ENCODE measurements at regions not wholly inside any gene's neighbourhood (a gene's known extent, or its start where the extent isn't known, plus 50 kb on each side); places are given as distances from the start of the nearest gene placed in this dataset.

DNA sequence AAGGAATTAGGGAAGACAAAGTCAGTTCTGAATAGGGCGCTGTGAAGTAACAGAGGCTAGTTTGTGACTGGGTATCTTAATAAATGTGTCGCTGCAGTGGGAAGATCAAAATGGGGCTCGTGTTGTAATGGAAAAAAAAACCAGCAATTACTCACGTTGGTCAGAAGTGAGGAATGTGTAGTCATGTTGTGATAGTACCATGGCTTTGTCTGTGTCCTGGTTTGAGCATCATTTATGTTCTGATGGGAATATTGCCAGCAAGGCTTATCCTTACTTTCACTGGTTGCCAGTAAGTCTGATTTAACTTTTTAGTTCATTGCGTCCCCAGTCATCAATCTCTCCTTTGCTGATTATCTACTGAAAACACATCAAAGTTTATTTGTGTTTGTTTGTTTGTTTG, 467.6 kb downstream of the NYAP2 start:
- intact Hi-C loops (cut with micrococcal nuclease) = no loop called here
- CTCF ChIA-PET = no interaction called here
- Mint-ChIP-seq H3K27me3 (ENCODE audit: insufficient read depth, unreplicated experiment) (no peaks in the 10 kb centered on the region), H3K9me3 (ENCODE audit: unreplicated experiment) (no peaks in the 10 kb centered on the region), H3K27ac (ENCODE audit: low read depth, unreplicated experiment) (no peak overlapping the region), H3K4me3 (ENCODE audit: unreplicated experiment) (no peak overlapping the region), H3K36me3 (ENCODE audit: insufficient read depth, unreplicated experiment) (no peaks in the 10 kb centered on the region), H3K4me1 (ENCODE audit: insufficient read depth, unreplicated experiment) (no peaks in the 10 kb centered on the region)
- BruUV-seq (replicated peaks) = no TSS peak
- TF ChIP-seq, protein P1, sequence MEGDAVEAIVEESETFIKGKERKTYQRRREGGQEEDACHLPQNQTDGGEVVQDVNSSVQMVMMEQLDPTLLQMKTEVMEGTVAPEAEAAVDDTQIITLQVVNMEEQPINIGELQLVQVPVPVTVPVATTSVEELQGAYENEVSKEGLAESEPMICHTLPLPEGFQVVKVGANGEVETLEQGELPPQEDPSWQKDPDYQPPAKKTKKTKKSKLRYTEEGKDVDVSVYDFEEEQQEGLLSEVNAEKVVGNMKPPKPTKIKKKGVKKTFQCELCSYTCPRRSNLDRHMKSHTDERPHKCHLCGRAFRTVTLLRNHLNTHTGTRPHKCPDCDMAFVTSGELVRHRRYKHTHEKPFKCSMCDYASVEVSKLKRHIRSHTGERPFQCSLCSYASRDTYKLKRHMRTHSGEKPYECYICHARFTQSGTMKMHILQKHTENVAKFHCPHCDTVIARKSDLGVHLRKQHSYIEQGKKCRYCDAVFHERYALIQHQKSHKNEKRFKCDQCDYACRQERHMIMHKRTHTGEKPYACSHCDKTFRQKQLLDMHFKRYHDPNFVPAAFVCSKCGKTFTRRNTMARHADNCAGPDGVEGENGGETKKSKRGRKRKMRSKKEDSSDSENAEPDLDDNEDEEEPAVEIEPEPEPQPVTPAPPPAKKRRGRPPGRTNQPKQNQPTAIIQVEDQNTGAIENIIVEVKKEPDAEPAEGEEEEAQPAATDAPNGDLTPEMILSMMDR (IDR thresholded peaks at IDR 0.05; ENCODE audit: unreplicated experiment) = no peak
- POLR2A ChIA-PET = no interaction called here
- DNase-seq (ENCODE audit: unreplicated experiment) = no peak

DNA sequence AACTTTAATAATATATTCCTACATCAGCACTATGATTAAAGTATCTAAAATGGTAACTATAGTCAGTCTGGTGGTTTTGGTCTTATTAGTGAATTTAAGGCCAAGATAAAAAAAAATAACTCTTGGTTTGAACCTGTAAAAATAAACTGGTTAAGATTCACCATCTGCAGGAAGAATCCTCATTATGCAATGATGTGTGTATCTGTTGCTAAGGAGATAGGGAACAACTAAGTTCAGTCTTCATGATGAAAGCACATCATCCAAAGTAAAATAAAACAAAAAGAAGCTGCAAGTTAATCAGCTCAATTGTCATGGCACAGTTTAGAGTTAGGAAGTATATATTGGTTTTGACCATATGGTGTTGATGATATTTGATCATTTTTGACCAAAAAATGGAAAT, 466.0 kb downstream of the NYAP2 start:
- intact Hi-C loops (cut with micrococcal nuclease) = no loop called here
- no peaks in the 10 kb centered on the region for H3K36me3 Mint-ChIP-seq (ENCODE audit: insufficient read depth, unreplicated experiment)
- H3K9me3 Mint-ChIP-seq (ENCODE audit: unreplicated experiment) = no peaks in the 10 kb centered on the region
- POLR2A ChIA-PET = no interaction called here
- no peaks in the 10 kb centered on the region for H3K4me1 Mint-ChIP-seq (ENCODE audit: insufficient read depth, unreplicated experiment)
- no peak for DNase-seq (ENCODE audit: unreplicated experiment)
- TF ChIP-seq, protein P1 (IDR thresholded peaks at IDR 0.05; ENCODE audit: unreplicated experiment) = no peak
- H3K27ac Mint-ChIP-seq (ENCODE audit: low read depth, unreplicated experiment) = no peak overlapping the region
- CTCF ChIA-PET = interaction anchor here (0.6 kb wide), 1 partner anchor 200 kb away, joined by 3 read pairs; no protein-coding TSS in a partner anchor
- H3K27me3 Mint-ChIP-seq (ENCODE audit: insufficient read depth, unreplicated experiment) = no peaks in the 10 kb centered on the region
- no TSS peak for BruUV-seq (replicated peaks)
- no peak overlapping the region for H3K4me3 Mint-ChIP-seq (ENCODE audit: unreplicated experiment)

DNA sequence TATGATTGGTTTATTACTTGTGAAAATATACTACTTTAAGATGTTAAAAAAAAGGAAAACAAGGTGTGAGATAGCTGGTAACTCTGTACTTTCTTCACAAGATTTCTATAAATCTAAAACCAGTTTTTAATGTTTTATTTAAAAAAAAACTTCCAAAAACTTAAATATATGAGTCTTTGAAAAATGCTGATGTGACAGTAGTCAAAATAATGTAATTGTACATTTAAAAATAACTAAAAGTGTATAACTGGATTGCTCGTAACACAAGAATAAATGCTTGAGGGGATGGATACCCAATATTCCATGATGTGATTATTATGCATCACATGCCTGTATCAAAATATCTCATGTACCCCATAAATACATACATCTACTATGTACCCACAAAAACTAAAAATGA, 464.9 kb downstream of the NYAP2 start:
- intact Hi-C loops (cut with micrococcal nuclease) = no loop called here
- H3K9me3 Mint-ChIP-seq (ENCODE audit: unreplicated experiment) = no peaks in the 10 kb centered on the region
- TF ChIP-seq, protein P1 (IDR thresholded peaks at IDR 0.05; ENCODE audit: unreplicated experiment) = no peak
- no peaks in the 10 kb centered on the region for H3K4me1 Mint-ChIP-seq (ENCODE audit: insufficient read depth, unreplicated experiment)
- DNase-seq (ENCODE audit: unreplicated experiment) = no peak
- BruUV-seq (replicated peaks) = no TSS peak
- H3K27ac Mint-ChIP-seq (ENCODE audit: low read depth, unreplicated experiment) = no peak overlapping the region
- H3K4me3 Mint-ChIP-seq (ENCODE audit: unreplicated experiment) = no peak overlapping the region
- CTCF ChIA-PET = interaction anchor here (1.2 kb wide), 1 partner anchor 195 kb away, joined by 3 read pairs; no protein-coding TSS in a partner anchor
- POLR2A ChIA-PET = no interaction called here
- H3K36me3 Mint-ChIP-seq (ENCODE audit: insufficient read depth, unreplicated experiment) = no peaks in the 10 kb centered on the region
- no peaks in the 10 kb centered on the region for H3K27me3 Mint-ChIP-seq (ENCODE audit: insufficient read depth, unreplicated experiment)

DNA sequence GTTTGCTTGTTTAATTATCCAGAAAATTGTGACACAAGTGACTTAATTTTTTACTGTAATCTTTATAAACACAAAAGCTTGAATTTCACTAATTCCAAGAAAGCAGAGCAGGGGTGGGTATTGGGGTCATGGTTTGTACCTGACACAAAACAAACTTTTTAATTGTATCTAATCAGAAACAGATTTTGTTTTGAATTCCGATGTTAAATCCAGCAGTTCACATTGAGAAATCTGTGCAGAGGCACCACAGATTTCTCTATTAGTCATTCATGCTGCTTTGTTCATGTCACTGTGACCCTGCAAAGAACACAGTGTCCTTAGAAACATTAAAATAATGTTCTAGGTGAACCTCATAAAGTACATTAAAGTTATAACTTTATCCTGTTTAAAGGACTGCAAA, 443.4 kb downstream of the NYAP2 start:
- intact Hi-C loops (cut with micrococcal nuclease) = no loop called here
- Mint-ChIP-seq H3K4me1 (ENCODE audit: insufficient read depth, unreplicated experiment) (peaks cover 14% of the 10 kb centered on the region), H3K27me3 (ENCODE audit: insufficient read depth, unreplicated experiment) (no peaks in the 10 kb centered on the region), H3K4me3 (ENCODE audit: unreplicated experiment) (no peak overlapping the region), H3K36me3 (ENCODE audit: insufficient read depth, unreplicated experiment) (no peaks in the 10 kb centered on the region), H3K27ac (ENCODE audit: low read depth, unreplicated experiment) (peak overlapping the region; percentile 39), H3K9me3 (ENCODE audit: unreplicated experiment) (no peaks in the 10 kb centered on the region)
- DNase-seq (ENCODE audit: unreplicated experiment) = peak; percentile 3
- POLR2A ChIA-PET = interaction anchor here (0.7 to 0.8 kb wide), 2 partner anchors 14 to 836 kb away, joined by 3 read pairs; no protein-coding TSS in a partner anchor
- TF ChIP-seq, protein P1 (IDR thresholded peaks at IDR 0.05; ENCODE audit: unreplicated experiment) = no peak
- no TSS peak for BruUV-seq (replicated peaks)
- CTCF ChIA-PET = interaction anchor here (0.7 to 0.8 kb wide), 2 partner anchors 46 to 1253 kb away, joined by 3 to 4 read pairs; no protein-coding TSS in a partner anchor

Measured in MCF 10A (cell line).